Pancreas (tissue), 10 donors: ENCODE measurements at regions not wholly inside any gene's neighbourhood (a gene's known extent, or its start where the extent isn't known, plus 50 kb on each side); places are given as distances from the start of the nearest gene placed in this dataset.
A peak's percentile ranks its signal among the peaks of the same experiment; 100 is the strongest.

ENCODE experiments used
- ATAC-seq, 4 donors: fragments of 200-7000 bp; cut with Tn5 transposase; one replicate each; pipeline versions ENCODE4 v1.8.0 to v1.9.1; 2020; ENCODE audit warnings: mild to moderate bottlenecking in 4 of 4, moderate library complexity in 4 of 4
- DNase-seq, 6 donors: peaks; one replicate each; pipeline ENCODE4 v3.0.0-alpha.2; 2020
- FAIRE-seq: peaks from 2 replicates; lab custom pipeline; 2012; peaks lifted over from hg19 to GRCh38; lab: Jason Lieb, UNC
- H3K27ac ChIP-seq, 4 donors: fragments of 200-600 bp; sonication (generic); 1 replicate in 3 of 4; 2 replicates in 1 of 4; pipeline versions ENCODE4 v1.5.0 to v1.8.0; 2020
- H3K27me3 ChIP-seq, 4 donors: fragments of 200-600 bp; one replicate each; pipeline ENCODE4 v1.8.0; 2021
- H3K36me3 ChIP-seq, 3 donors: fragments of 200-600 bp; sonication (generic) in 1 of 3; one replicate each; pipeline versions ENCODE4 v1.5.0 to v1.8.0; 2020 to 2021
- H3K4me1 ChIP-seq, 3 donors: fragments of 200-600 bp; one replicate each; pipeline ENCODE4 v1.8.0; 2021
- H3K4me3 ChIP-seq, 4 donors: fragments of 200-600 bp; sonication (generic) in 2 of 4; one replicate each; pipeline versions ENCODE4 v1.5.0 to v1.8.0; 2020 to 2021
- H3K9me3 ChIP-seq, 4 donors: fragments of 200-600 bp; one replicate each; pipeline ENCODE4 v1.8.0; 2021
- WGBS, 2 donors: extraction: QIAGEN DNeasy Blood & Tissue Kit; methylation state at CpG; one replicate each; pipeline ENCODE4 v1.1.7; 2013; 5-methylcytosine and 5-hydroxymethylcytosine counted together
- intact Hi-C, 3 donors: fragments of 100-400 bp; cut with DNase I; formaldehyde crosslinking; loops; one replicate each; pipeline versions ENCODE4 v1.11.1 to v1.14.2; 2022
- TF ChIP-seq, protein P1 (sequence below), 4 donors: fragments of 200-600 bp; sonication (generic) in 3 of 4; IDR thresholded peaks; one replicate each; pipeline versions ENCODE4 v1.5.0 to v1.8.0; 2021; ENCODE audit warnings: antibody characterized with exemption in 4 of 4
- donor health status: healthy with polysubstance abuse.
- donor health status: DM: no; HTN: no; CAD: no; lungs with moderate emphysema.
- donor health status: DM: no; HTN: no; CAD: no.
- donor health status: control.
- donor health status: control.
- donor health status: Bipolar disorder and iron deficiency.
- donor health status: DM: yes; HTN: yes; CAD: no.
- donor health status: DM: no; HTN: no; CAD: no.
- donor health status: DM: no; HTN: no; CAD: no.
- donor health status: DM: yes; HTN: yes; CAD: no.

DNA sequence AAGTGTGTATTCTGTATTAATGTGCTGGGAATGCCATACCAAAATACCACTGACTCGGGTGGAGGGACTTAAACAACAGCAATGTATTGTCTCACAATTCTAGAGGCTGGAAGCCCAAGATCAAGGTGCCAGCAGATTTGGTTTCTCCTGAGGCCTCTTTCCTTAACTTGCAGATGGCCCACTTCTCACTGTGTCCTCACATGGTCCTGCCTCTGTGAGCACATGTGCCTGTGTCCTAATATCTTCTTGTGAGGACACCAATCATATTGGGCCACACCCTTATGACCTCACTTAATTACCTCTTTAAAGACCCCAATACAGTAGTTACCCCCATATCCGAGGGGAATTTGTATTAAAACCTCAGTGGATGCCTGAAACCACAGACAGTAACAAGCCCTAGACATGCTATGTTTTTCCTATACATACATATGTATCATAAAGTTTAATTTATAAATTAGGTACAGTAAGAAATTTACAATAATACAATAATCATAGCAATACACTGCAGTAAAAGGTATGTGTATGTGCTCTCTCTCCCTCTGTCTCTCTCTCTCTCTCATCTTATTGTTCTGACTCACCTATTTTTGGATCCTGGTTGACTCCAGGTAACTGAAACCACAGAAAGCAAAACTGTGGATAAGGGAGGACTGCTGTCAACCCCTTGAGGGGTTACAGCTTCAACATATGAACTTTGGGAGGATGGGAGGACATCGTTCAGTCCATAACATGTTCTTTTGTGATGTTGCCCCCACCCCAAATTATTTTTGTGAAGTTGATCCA, 174.3 kb downstream of the IRS2 start:
- no peak for FAIRE-seq
- H3K9me3 ChIP-seq, result no peaks in the 10 kb centered on the region
- no peak overlapping the region for H3K4me3 ChIP-seq
- no peaks in the 10 kb centered on the region for H3K36me3 ChIP-seq
- H3K27me3 ChIP-seq, result no peaks in the 10 kb centered on the region
- H3K4me1 ChIP-seq, result no peaks in the 10 kb centered on the region
- no peak overlapping the region for H3K27ac ChIP-seq
- intact Hi-C loops, result no loop called here
- no peak for DNase-seq
- ATAC-seq, result no peak
- TF ChIP-seq, protein P1, sequence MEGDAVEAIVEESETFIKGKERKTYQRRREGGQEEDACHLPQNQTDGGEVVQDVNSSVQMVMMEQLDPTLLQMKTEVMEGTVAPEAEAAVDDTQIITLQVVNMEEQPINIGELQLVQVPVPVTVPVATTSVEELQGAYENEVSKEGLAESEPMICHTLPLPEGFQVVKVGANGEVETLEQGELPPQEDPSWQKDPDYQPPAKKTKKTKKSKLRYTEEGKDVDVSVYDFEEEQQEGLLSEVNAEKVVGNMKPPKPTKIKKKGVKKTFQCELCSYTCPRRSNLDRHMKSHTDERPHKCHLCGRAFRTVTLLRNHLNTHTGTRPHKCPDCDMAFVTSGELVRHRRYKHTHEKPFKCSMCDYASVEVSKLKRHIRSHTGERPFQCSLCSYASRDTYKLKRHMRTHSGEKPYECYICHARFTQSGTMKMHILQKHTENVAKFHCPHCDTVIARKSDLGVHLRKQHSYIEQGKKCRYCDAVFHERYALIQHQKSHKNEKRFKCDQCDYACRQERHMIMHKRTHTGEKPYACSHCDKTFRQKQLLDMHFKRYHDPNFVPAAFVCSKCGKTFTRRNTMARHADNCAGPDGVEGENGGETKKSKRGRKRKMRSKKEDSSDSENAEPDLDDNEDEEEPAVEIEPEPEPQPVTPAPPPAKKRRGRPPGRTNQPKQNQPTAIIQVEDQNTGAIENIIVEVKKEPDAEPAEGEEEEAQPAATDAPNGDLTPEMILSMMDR (IDR thresholded peaks at IDR 0.05), result no peak
- WGBS, 2 donors, result 64 to 81% methylated on average over 3 of the region's 3 CpGs

DNA sequence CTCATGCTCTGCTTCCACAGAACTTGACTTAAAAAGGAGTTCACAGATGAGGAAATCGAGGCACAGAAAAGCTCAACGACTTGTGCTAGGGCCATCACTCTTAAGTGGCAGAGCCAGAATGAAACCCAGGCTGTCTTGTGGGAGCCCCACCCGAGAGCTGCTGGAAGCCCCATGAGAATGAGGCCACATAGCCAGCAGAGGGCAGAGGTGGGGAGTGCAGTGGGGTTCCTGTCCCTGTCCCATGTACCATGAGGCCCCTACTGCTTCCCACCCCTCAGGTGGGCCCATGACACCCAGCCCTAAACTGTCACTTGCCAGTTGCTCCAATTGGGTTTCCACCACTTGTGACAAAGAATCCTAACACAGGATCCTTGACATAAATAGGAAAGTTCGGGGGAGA, 175.9 kb downstream of the IRS2 start:
- H3K36me3 ChIP-seq, result no peaks in the 10 kb centered on the region
- H3K27ac ChIP-seq, result no peak overlapping the region
- H3K4me3 ChIP-seq, result no peak overlapping the region
- TF ChIP-seq, protein P1 (IDR thresholded peaks at IDR 0.05), result no peak
- DNase-seq (peak in 2 of 6 donors; percentile 3 to 41), ATAC-seq (peak in 3 of 4 donors; percentile 48 to 63 (median 56)), FAIRE-seq (no peak)
- no peaks in the 10 kb centered on the region for H3K9me3 ChIP-seq
- intact Hi-C loops, result no loop called here
- 45 to 68% methylated on average over 4 of the region's 4 CpGs for WGBS, 2 donors
- no peaks in the 10 kb centered on the region for H3K27me3 ChIP-seq
- no peaks in the 10 kb centered on the region for H3K4me1 ChIP-seq

DNA sequence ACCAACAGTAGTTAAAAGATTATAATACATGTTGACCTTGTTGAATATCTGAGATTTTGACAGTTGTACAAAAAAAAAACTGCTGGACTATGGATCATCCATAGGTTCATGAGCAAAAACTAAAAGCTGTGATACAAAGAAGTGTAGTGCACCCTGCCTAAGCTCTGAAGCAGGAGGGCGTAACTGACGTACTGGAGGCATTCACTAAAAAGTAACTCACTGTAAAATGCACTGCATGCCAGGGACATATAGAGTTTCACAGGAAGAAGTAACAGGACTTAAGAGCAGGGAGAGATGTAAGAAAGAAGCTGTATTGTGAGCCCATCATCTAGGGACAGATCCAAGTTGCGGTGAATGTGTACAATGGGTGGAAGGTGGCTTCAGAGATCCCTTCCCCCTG, 177.9 kb downstream of the IRS2 start:
- H3K4me1 ChIP-seq, result no peaks in the 10 kb centered on the region
- 79 to 87% methylated on average over 3 of the region's 3 CpGs for WGBS, 2 donors
- H3K36me3 ChIP-seq, result no peaks in the 10 kb centered on the region
- H3K27me3 ChIP-seq, result no peaks in the 10 kb centered on the region
- FAIRE-seq (no peak), ATAC-seq (no peak), DNase-seq (no peak)
- H3K27ac ChIP-seq, result no peak overlapping the region
- no peak overlapping the region for H3K4me3 ChIP-seq
- TF ChIP-seq, protein P1 (IDR thresholded peaks at IDR 0.05), result no peak
- no peaks in the 10 kb centered on the region for H3K9me3 ChIP-seq
- intact Hi-C loops, result no loop called here

DNA sequence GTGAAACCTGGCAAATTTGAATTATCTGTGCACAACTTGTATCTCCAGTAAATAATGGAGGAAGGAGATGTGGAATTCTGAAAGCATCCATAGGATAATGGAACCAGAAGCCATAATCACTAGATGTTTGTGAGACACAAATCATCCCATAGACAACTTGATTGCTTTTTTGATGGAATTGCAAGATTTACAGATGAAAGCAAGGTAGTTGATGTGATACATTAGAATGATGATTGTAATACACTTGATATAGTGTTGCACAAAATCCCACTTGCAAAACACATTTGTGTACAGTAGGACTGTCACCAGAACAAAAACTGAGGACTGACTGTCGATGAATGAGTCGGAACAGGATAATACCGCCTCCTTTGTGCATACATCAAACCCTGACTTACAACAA, 178.3 kb downstream of the IRS2 start:
- intact Hi-C loops, result no loop called here
- WGBS, 2 donors, result 88 to 94% methylated on average over 3 of the region's 3 CpGs
- DNase-seq (no peak), FAIRE-seq (no peak), ATAC-seq (no peak)
- no peaks in the 10 kb centered on the region for H3K27me3 ChIP-seq
- H3K4me1 ChIP-seq, result no peaks in the 10 kb centered on the region
- H3K36me3 ChIP-seq, result no peaks in the 10 kb centered on the region
- TF ChIP-seq, protein P1 (IDR thresholded peaks at IDR 0.05), result no peak
- H3K4me3 ChIP-seq, result no peak overlapping the region
- H3K27ac ChIP-seq, result no peak overlapping the region
- H3K9me3 ChIP-seq, result no peaks in the 10 kb centered on the region

DNA sequence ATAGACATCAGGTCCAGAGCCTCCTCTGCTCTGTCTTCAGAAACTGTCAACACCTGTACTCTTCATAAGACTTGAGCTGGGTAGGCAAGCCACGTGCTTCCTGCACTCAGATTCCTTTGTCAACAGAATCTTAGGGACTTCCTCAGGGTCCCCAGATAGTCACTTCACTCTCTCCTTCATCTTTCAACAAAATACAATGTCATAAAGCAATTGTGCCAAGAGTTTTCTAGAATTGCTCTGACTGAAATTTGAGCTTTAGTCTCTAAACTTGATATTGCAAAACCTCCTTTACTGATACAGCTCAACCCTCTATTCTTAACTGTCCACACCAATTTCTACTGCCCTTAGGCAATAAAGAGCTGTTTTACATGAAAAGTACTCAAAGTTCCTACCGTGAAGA, 179.9 kb downstream of the IRS2 start:
- TF ChIP-seq, protein P1 (IDR thresholded peaks at IDR 0.05), result no peak
- no peak for FAIRE-seq
- intact Hi-C loops, result no loop called here
- no peak overlapping the region for H3K27ac ChIP-seq
- DNase-seq, result no peak
- no peak overlapping the region for H3K4me3 ChIP-seq
- no peaks in the 10 kb centered on the region for H3K4me1 ChIP-seq
- H3K27me3 ChIP-seq, result no peaks in the 10 kb centered on the region
- WGBS, 2 donors, result 26 to 34% methylated on average over 2 of the region's 2 CpGs
- ATAC-seq, result no peak
- H3K36me3 ChIP-seq, result no peaks in the 10 kb centered on the region
- no peaks in the 10 kb centered on the region for H3K9me3 ChIP-seq
